NCI-H146 (cell line): ENCODE measurements at regions not wholly inside any gene's neighbourhood (a gene's known extent, or its start where the extent isn't known, plus 50 kb on each side); places are given as distances from the start of the nearest gene placed in this dataset.
"Not testable (repeated sequence)": the region's sequence is repeated elsewhere in the genome, so short reads cannot be mapped to it uniquely, and the experiment has no call there.

Experiments used
- DNase-seq: peaks from one replicate; lab custom pipeline; 2025; lab: John Stamatoyannopoulos, UW

- DNase-seq, result no peak
Observed at GRCh38 chr18:22566703-22567420, 149.1 kb upstream of the CTAGE1 start.

DNA sequence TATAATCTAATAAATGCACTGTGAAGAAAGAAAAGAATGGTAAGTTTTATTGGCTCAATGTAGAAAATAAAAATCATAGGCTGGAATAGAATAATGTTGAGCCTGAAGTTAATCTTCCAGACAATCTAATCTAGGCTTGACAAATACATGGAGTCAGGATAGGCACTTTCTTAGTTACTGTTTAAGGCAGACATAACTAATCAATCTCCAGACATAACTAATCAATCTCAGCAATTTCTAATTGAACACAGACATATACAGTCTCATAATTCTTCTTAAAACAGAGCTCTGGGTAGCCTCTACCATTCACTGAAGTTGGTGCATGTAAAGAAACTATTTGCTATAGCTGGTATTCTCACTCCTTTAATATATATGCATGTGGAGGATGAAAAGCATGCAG lies 150.1 kb upstream of the CTAGE1 start:
- DNase-seq, result no peak

DNA sequence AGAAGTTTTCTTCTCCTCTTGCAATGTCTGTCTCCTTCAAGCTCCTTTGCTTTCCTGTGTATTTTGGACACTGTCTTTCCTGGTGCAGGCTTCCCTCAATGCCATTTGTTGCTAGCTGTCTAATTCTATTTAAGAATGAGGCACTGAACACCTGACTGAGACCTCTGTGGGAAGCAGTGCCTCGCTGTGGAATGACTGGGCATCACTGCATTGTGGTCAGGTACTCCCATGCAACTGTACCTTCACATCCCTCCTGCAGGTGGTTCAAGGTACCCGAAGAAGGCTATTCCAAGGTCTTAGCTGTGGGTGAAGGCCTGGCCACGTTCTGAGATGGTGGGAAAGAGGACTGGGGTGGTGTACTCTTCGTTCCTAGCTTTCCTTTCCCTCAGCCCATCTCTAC lies 152.8 kb upstream of the CTAGE1 start:
- DNase-seq, result no peak

- DNase-seq, result no peak
Observed at GRCh38 chr18:22572341-22572740, 154.6 kb upstream of the CTAGE1 start.

DNA sequence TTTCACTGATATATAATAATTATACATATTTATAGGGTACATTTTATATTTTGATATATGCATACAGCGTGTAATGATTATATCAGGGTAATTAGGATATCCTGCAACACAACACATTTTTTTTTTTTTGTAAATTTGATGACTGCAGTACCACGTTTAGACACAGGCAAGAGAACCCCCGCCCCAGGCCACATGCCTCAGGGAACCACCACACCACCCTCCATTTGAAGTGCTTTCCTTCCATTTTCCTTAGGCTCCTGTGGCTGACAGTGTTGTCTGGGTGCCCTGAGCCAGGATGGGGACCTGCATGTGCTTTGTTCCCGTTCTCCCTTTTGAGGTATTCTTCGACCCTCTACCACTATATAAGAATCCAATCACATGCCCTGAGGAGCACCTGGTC lies 161.6 kb upstream of the CTAGE1 start:
- DNase-seq, result no peak

GRCh38 chr18:22585333-22585732 lies 167.6 kb upstream of the CTAGE1 start:
- no peak for DNase-seq

DNA sequence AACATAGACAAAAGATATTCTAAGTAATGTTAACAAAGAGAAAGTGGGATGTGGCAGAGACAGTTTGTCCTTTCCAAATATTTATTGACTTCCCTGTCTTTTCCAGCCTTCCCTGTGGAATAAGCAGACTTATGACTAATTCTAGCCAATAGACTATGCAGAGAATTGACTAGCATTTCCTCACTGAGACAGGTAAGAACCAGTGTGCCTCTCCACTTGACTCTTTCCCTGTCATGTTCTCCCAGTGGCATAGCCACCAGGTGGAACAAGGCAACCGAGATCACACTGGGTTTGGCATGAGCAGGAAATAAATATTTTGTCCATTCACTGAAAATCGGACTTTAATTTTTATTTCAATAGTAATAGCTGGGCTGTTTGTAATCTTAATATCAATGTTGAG lies 168.1 kb upstream of the CTAGE1 start:
- no peak for DNase-seq

DNA sequence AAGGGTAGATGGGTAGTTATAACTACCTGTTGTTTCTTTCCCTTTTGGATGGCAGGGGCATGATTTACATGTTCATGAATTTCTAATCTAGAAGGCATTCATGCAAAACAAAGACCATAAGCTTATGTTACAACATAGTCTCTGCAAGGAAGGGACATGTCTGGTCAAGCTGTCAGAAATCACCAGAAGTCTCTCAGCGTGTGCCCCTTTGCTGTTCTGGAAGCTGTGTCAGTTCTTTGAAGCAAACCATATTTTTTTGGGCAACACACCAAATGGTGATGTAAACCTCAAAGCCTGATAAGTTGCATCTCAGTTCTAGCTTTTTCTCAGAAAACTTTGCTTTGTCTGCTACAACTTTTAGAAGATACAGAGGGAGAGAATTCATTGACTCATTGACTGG lies 173.5 kb upstream of the CTAGE1 start:
- no peak for DNase-seq

GRCh38 chr18:22594155-22594690 lies 176.5 kb upstream of the CTAGE1 start:
- DNase-seq, result no peak

DNA sequence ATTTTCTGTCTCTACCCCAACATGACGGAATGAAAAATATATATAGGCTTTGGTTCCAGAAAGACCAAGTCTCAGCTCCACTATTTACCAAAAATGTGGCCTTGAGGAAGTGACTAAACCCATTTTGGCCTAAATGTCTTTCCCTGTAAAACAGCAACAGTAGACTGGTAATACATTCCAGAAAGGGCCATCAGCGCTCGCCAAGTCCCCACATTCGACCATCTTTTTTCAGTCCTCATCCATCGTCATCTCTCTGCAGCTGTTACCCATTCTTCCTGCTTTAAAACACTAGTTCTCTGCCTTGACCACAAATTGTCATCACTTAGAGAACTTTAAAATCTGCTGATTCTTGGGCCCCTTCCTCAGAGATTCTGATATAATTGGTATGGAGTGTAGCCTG lies 183.8 kb upstream of the CTAGE1 start:
- DNase-seq, result no peak

- DNase-seq, result not testable (repeated sequence)
Observed at GRCh38 chr18:22602456-22602855, 184.7 kb upstream of the CTAGE1 start.

DNA sequence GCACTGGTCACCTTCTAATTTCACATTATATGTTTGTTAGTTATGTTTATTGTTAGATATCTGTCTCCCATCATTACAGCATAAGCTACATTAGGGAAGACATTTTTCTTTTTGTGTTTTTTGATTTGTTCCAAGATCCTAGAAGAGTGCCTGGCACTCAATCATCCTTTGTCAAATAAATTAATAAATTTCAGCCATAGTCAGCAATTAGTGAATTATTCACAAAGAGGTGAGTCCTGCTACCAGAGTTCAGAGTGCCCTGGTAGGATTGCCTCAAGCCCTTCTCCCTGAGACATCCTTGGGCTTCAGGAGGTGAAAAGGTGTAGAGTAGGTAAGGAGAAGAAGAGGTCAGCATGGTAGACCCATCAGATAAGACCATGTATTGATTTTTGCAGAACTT lies 186.2 kb upstream of the CTAGE1 start:
- DNase-seq, result no peak

DNA sequence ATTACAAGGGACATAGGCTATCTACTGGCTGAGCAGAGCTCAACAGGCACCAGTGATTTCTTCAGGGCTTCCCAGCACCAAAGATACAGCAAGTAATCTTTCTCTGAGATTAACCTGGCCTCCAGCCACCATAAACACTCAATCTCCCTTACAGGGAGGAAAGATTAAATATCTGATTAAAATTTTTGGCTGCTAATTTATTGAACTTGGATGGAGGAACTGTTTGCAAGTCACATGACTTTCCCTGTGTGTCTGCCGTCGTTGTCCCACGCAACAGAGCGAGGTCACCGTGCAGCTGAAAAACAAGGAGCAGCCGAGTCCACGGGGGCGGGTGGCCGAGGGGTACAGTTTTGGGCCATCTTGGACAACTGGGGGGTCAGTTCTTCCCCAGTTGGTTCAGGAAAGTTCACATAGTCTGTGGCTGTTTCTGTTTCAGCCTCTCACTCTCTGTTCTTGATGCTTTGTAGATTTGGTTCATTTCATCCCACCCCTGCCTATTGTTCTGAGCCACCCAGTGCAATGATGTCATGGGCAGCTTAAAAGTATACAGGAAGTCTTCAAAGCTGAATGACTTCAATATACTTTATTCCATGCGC lies 186.8 kb upstream of the CTAGE1 start:
- no peak for DNase-seq

DNA sequence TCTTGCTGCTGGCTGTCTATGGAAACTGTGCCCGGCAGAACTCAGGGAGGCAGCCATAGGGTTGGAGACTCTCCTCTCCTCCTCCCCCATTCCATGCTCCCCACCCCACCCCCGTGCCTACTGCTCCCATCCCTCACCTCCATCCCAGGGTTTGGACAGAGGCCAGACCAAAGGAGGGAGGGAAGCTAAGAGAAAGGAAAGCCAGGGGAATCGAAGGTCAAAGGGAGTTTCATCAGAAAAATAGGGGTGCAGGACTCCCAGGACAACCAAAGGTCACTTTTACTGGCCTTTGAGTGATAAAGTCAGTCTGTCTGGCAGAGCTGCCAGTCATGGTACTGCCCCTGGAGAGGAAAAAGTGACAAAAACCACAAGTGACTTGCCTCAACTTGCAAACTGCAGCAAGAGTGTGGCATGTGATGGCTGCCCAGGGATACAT lies 187.3 kb upstream of the CTAGE1 start:
- DNase-seq, result no peak

- no peak for DNase-seq
Observed at GRCh38 chr18:22605736-22606135, 188.0 kb upstream of the CTAGE1 start.

GRCh38 chr18:22606563-22607283 lies 189.0 kb upstream of the CTAGE1 start:
- DNase-seq, result no peak

DNA sequence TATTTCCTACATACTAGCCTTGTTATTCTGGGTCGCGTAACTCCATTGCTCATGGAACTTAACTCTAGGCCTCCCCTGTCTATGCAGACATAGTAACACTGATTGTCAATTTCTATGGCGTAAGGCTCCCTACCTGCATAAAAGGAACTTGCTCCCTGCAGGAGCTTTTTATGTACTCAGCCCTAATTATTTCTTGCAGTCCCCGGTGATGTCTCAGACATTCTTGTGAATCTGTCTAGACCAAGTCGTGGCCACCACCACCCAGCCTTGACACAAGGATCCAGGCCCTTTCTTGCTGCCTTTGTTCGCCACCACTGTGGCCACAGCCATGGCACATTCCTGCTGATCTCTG lies 189.5 kb upstream of the CTAGE1 start:
- DNase-seq, result no peak

DNA sequence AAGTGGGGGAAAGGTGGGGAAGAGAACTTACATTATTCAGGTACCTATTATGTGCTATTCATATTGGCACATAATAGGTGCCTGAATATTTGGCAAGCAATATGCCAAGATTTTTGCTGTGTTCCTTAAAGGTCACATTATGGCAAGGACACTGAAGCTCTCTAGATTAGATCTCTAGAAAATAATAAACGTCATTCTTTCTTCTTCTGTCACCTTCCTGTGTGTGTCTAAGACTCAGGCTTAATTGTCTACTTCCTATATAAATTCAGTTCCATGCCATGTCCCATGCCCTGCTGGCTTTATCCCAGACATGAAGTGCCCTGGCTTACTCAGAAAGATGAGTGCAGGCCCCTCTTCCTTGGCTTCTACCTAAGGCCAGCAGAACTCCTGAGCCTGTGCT lies 191.1 kb upstream of the CTAGE1 start:
- DNase-seq, result no peak

- no peak for DNase-seq
Observed at GRCh38 chr18:22609642-22610041, 191.9 kb upstream of the CTAGE1 start.

DNA sequence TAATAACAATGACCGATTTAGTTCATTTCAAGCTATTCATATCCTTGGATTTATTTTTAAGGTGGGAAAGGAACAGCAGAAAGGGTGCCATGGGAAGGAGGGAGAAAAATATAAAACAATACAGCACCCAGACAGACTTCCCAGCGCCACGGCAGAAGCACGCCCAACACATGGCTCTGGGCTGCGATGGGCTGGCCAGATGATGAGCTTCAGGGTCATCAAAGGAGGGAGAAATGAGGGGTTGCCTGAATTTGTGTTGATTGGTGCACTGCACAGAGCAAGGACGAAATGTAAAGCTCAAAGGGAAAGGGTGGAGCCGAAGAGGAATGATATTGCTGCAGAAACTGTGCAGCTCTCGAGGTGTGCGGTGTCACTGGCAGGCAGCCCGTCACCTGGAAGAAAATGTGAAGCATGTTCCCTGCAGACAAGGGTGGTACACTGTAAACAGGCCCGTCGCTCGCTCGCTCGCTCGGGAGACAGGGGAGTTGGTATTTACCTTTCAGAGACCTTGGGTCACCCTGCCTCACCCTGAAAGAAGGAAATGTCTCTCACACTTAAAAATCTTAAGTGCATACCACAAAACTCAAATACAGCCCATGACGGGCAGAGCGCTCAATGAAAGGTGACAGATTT lies 195.5 kb upstream of the CTAGE1 start:
- no peak for DNase-seq

GRCh38 chr18:22613788-22614187 lies 196.1 kb upstream of the CTAGE1 start:
- DNase-seq, result no peak

- DNase-seq, result no peak
Observed at GRCh38 chr18:22623513-22623912, 205.8 kb upstream of the CTAGE1 start.

DNA sequence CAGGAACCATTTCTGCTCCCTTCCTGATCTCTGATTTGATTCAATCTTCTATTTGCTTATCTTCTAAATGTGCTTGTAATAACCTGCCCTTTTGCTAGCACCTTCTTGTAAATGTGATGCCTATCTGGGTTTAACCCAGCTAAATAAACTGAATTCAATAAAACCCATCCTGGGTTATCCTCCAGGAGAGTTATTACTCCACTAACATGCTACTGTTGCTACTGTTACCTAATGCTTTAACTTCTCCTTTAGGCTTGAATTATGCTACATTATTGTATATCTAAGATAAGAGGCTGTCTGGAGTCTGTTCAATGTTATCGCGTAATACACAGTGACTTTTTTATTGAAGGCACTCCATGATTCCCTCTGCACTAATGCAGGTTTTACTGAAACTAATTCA lies 206.5 kb upstream of the CTAGE1 start:
- DNase-seq, result no peak
